ENCODE measurements at regions not wholly inside any gene's neighbourhood (a gene's known extent, or its start where the extent isn't known, plus 50 kb on each side); places are given as distances from the start of the nearest gene placed in this dataset.

GRCh38 chr7:110486549-110486948 is 604.4 kb upstream of the LRRN3 start:
- TF ChIP-seq SP3 (tag by site-specific recombination; IDR thresholded peaks at IDR 0.05) (no peak), ZNF274 (IDR thresholded peaks at IDR 0.05; ENCODE audit: low read length) (no peak), ZNF274 (tag by site-specific recombination; IDR thresholded peaks at IDR 0.05; ENCODE audit: borderline replicate concordance) (no peak), PBX3 (CRISPR knock-in tag; IDR thresholded peaks at IDR 0.05) (no peak), YY1 (tag by site-specific recombination; IDR thresholded peaks at IDR 0.05) (no peak), ZNF580 (tag by site-specific recombination; IDR thresholded peaks at IDR 0.05) (no peak), HOXD13 (CRISPR knock-in tag; IDR thresholded peaks at IDR 0.05; ENCODE audit: borderline replicate concordance) (no peak)
- TF ChIP-seq, protein P1, sequence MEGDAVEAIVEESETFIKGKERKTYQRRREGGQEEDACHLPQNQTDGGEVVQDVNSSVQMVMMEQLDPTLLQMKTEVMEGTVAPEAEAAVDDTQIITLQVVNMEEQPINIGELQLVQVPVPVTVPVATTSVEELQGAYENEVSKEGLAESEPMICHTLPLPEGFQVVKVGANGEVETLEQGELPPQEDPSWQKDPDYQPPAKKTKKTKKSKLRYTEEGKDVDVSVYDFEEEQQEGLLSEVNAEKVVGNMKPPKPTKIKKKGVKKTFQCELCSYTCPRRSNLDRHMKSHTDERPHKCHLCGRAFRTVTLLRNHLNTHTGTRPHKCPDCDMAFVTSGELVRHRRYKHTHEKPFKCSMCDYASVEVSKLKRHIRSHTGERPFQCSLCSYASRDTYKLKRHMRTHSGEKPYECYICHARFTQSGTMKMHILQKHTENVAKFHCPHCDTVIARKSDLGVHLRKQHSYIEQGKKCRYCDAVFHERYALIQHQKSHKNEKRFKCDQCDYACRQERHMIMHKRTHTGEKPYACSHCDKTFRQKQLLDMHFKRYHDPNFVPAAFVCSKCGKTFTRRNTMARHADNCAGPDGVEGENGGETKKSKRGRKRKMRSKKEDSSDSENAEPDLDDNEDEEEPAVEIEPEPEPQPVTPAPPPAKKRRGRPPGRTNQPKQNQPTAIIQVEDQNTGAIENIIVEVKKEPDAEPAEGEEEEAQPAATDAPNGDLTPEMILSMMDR (tag by site-specific recombination; IDR thresholded peaks at IDR 0.05), result no peak
- TF ChIP-seq, protein P2, sequence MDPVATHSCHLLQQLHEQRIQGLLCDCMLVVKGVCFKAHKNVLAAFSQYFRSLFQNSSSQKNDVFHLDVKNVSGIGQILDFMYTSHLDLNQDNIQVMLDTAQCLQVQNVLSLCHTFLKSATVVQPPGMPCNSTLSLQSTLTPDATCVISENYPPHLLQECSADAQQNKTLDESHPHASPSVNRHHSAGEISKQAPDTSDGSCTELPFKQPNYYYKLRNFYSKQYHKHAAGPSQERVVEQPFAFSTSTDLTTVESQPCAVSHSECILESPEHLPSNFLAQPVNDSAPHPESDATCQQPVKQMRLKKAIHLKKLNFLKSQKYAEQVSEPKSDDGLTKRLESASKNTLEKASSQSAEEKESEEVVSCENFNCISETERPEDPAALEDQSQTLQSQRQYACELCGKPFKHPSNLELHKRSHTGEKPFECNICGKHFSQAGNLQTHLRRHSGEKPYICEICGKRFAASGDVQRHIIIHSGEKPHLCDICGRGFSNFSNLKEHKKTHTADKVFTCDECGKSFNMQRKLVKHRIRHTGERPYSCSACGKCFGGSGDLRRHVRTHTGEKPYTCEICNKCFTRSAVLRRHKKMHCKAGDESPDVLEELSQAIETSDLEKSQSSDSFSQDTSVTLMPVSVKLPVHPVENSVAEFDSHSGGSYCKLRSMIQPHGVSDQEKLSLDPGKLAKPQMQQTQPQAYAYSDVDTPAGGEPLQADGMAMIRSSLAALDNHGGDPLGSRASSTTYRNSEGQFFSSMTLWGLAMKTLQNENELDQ (tag by site-specific recombination; IDR thresholded peaks at IDR 0.05; ENCODE audit: low read depth), result no peak
